ENCODE measurements at regions not wholly inside any gene's neighbourhood (a gene's known extent, or its start where the extent isn't known, plus 50 kb on each side); places are given as distances from the start of the nearest gene placed in this dataset.

DNA sequence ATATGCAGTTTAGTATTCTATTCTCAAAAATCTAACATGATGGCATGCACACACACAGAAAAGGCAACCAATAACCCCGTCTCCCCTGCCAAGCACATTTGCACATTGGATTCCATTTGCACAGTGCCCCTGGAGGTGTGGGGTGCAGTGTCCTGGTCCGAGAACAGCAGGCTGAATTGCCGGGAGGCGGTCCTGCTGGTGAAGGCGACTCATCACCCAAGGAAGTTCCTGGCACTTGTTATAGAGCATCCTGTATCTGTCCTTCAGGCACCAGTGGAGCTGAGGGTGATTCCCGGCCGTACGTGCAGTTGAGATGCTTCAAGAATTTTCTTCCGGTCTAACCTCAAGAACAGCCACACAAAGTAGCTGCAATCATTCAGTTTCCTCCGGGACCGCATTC, 73.0 kb upstream of the RAB12 start:
- no peak for DNase-seq

DNA sequence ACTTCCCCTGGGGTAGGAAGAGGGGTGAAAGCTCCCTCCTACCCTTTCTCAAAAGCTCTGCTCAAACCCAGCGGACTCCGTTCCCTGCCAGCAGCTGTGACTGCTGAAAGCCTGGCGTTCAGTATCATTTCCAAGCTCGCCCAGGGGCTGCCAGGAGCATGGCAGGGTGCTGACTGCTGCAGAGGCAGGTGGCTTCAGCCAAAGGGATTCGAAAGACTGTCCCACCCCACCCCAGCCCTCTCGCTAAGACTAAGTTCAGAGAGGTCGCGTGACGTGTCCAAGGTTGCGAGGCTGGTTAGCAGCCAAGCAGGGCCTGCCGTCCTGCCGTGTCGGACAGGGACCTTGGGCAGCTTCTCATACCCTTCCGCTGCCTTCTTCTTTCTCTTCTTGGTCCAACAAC, 72.3 kb upstream of the RAB12 start:
- no peak for DNase-seq

DNA sequence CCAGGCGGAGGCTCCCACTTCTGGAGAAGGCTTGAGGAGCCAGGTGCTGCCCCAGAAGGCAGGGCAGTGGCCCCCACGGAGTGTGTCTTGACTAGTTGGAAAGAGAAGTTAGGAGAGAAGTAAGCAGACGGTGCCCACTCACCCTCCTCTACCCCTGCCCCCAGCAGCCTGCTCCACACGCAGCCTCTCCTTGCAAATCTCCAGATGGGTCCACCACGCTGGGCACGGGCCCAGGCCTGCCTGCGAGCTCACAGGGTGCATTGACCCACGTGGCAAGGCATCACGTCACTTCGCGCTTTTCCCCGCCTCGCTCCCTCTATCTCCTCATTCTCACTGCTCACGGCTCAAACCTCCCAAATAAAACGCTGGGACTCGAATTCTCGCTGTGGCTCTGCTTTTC, 71.8 kb upstream of the RAB12 start:
- no peak for DNase-seq

DNA sequence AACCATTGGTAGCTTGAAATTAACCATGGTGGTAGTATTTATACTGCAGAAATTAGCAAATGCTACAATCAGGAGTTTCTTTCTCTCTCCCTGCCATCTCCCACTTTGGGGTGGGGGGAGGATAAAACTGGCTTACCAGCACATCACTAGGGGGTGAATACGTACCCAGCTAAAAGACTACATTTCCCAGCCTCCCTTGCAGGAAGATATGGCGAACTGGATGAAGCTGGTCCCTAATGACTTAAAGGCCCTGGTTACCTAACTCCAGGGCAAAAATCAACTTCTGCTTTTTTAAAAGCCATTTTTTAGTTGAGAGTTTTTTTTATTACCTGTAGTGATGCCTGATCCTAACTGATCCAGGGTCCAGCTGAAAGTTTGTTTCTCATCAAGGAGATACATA, 70.3 kb upstream of the RAB12 start:
- no peak for DNase-seq

DNA sequence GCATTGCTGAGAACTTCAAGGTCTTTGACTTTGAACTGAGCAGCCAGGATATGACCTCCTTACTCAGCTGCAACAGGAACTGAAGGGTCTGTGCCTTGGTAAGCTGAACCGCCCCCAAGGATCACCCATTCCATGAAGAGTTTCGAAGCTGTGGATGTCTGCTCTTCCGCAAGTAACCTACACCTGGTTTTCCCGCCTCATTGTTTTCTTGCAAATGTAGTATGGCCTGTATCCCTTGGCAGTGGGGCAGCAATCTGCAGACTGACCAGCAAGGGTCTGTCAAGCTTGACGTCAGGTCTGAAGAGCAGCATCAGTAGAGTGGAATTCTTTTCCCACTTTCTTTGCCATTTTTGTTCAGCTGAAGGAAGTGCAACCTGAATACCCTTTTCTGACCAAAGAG, 62.6 kb upstream of the RAB12 start:
- no peak for DNase-seq

DNA sequence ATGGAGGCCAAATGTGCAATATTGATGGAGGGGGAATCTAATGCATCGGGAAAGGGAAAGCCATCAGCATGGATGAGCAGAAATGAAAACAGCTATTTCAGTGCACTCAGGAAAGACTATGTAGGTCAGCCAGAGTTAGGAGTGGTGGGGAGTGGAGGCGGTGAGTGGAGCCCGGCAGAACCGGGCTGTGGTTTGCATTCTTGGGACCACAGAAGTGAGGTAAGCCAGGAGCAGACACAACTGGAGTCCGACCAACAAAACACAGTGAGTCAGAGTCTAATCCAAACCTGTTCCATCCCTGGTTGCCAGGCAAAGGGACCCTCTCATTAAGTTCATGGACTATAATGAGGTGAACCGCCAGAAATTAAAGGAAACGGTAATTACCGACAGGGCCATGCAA, 61.1 kb upstream of the RAB12 start:
- DNase-seq, result no peak

DNA sequence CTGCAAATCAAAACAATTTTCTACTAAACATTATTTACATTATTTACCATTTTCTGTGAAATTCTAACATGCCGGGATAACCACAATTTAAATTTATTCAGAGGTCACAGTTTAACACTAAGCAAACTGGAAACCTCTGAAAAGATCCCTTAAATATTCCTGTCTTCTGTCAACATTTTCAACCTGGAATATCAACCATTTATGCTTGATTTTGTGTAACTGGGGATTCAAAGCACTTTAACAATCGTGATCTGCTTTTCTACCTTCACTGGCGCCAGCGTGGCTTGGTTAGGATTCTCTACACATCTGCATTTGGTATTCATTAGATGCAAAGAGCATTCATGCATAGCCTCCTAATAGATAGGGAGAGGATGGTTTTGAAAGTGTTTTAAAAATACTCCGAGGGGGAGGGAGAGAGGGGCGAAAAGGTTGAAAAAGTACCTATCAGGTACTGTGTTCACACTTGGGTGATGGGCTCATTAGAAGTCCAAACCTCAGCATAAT, 59.9 kb upstream of the RAB12 start:
- DNase-seq, result no peak

DNA sequence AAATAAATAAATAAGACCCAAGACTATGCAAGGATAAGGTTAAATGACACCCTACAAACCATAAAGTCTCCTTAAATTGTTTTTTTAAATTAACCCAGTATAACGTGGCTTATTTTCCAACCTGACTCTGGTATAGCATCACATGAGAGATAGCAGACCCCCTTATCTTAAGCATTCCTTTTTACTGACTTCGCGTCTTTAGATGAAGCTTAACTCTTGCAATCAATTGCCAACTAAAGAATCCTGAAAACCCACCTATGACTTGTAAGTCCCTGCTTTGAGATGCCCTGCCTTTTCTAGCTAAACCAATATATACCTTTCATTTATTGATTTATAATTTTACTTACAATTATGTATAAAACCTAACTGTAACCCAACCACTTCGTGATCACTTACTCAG, 57.1 kb upstream of the RAB12 start:
- DNase-seq, result no peak

DNA sequence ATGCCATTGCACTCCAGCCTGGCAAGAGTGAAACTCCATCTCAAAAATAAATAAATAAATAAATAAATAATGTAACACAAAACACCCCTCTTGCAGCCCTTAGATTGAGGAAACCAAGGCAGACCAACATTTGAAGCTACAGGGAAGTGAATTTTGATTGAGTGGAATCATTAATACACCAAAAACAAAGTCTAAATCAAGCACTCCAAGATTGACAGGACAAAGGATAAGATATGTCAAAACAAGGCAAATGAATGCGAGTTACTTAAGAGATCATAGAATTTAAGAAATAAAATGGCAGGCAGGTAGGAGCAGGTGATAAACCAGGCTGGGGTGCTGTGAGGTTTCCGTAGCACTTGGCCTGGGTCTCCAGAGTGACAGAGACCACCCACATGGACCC, 54.9 kb upstream of the RAB12 start:
- DNase-seq, result no peak

DNA sequence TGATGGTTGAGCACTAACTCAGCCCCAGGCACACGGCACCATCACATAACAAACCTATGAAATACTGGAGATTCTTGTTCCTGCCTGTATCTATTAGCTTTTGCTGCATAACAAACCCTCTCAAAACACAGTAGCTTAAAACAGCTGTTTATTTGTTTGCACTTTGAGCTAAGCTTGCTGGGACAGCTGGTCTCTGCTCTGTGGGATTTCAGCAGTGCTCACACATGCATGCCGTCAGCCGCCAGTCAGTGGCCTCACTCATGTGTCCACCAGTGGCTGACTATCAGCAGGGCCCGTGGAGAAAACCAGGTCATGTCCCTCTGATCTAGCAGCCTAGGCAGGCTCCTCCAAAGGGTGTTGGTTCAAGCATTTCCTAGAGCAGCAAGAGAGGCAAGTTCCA, 52.8 kb upstream of the RAB12 start:
- DNase-seq, result no peak

Measured in right lung (tissue), 2 donors.